Liver (tissue), 8 donors: ENCODE measurements at regions not wholly inside any gene's neighbourhood (a gene's known extent, or its start where the extent isn't known, plus 50 kb on each side); places are given as distances from the start of the nearest gene placed in this dataset.

Experiments used
- DNase-seq: peaks from one replicate; pipeline ENCODE4 v3.0.0-alpha.2; 2017; ENCODE audit warnings: low spot score
- H3K27ac ChIP-seq, 2 donors: one replicate each; pipeline ENCODE4 v1.7.0; 2013; ENCODE audit warnings: inconsistent platforms in 2 of 2, low read length in 2 of 2, control low read depth in 1 of 2, low read depth in 1 of 2, mild to moderate bottlenecking in 1 of 2
- H3K27me3 ChIP-seq, 4 donors: one replicate each; pipeline versions ENCODE4 v1.6.1 to v1.7.0; 2013; ENCODE audit warnings: low read length in 3 of 4, inconsistent platforms in 1 of 4, mild to moderate bottlenecking in 1 of 4, moderate library complexity in 1 of 4; ENCODE audit not compliant: control insufficient read depth in 4 of 4, insufficient read depth in 4 of 4
- H3K36me3 ChIP-seq, 4 donors: one replicate each; pipeline versions ENCODE4 v1.6.1 to v1.7.0; 2013; ENCODE audit warnings: low read length in 3 of 4, mild to moderate bottlenecking in 3 of 4, low read depth in 1 of 4, moderate library complexity in 1 of 4; ENCODE audit not compliant: control insufficient read depth in 4 of 4, insufficient read depth in 3 of 4
- H3K4me1 ChIP-seq, 4 donors: one replicate each; pipeline versions ENCODE4 v1.6.1 to v1.7.0; 2013; ENCODE audit warnings: low read length in 3 of 4, mild to moderate bottlenecking in 3 of 4, moderate library complexity in 1 of 4; ENCODE audit not compliant: control insufficient read depth in 4 of 4, insufficient read depth in 4 of 4
- H3K4me3 ChIP-seq, 3 donors: one replicate each; pipeline versions ENCODE4 v1.6.1 to v1.7.0; 2013; ENCODE audit warnings: low read length in 3 of 3, control low read depth in 1 of 3, low read depth in 1 of 3, mild to moderate bottlenecking in 1 of 3
- H3K9ac ChIP-seq, 2 donors: one replicate each; pipeline ENCODE4 v1.7.0; 2013; ENCODE audit warnings: low read length in 2 of 2, mild to moderate bottlenecking in 2 of 2, moderate library complexity in 2 of 2, control low read depth in 1 of 2, low read depth in 1 of 2
- H3K9me3 ChIP-seq, 4 donors: one replicate each; pipeline versions ENCODE4 v1.6.1 to v1.7.0; 2013; ENCODE audit warnings: low read length in 3 of 4; ENCODE audit not compliant: control insufficient read depth in 4 of 4
- ATF3 ChIP-seq: IDR thresholded peaks from 2 replicates; pipeline ENCODE4 v1.6.1; 2016; ENCODE audit warnings: antibody characterized with exemption
- CTCF ChIP-seq: fragments of 150-350 bp; IDR thresholded peaks from 2 replicates; pipeline ENCODE4 v1.5.1; 2017; ENCODE audit warnings: improper control_type of control experiment, low read depth, low read length; ENCODE audit not compliant: missing input control
- EGR1 ChIP-seq, 2 donors: IDR thresholded peaks; 2 replicates each; pipeline ENCODE4 v1.6.1; 2016 to 2018; ENCODE audit warnings: antibody characterized with exemption in 2 of 2, low read depth in 2 of 2
- FOXA1 ChIP-seq: IDR thresholded peaks from 2 replicates; pipeline ENCODE4 v1.6.1; 2016; ENCODE audit warnings: antibody characterized with exemption
- GABPA ChIP-seq, 2 donors: IDR thresholded peaks in 1 of 2; conservative IDR thresholded peaks in 1 of 2; 2 replicates each; pipeline ENCODE4 v1.6.1; 2016; ENCODE audit warnings: antibody characterized with exemption in 2 of 2, mild to moderate bottlenecking in 1 of 2, moderate library complexity in 1 of 2
- HNF4A ChIP-seq, 2 donors: conservative IDR thresholded peaks; 2 replicates each; pipeline ENCODE4 v1.6.1; 2016; ENCODE audit warnings: antibody characterized with exemption in 2 of 2, mild to moderate bottlenecking in 2 of 2
- HNF4G ChIP-seq: IDR thresholded peaks from 2 replicates; pipeline ENCODE4 v1.6.1; 2016; ENCODE audit warnings: antibody characterized with exemption
- JUND ChIP-seq, 2 donors: IDR thresholded peaks; 2 replicates each; pipeline ENCODE4 v1.6.1; 2016; ENCODE audit warnings: antibody characterized with exemption in 2 of 2
- MAX ChIP-seq: IDR thresholded peaks from 2 replicates; pipeline ENCODE4 v1.6.1; 2016; ENCODE audit warnings: antibody characterized with exemption
- RAD21 ChIP-seq, 2 donors: IDR thresholded peaks; 2 replicates each; pipeline ENCODE4 v1.6.1; 2016; ENCODE audit warnings: antibody characterized with exemption in 2 of 2, mild to moderate bottlenecking in 2 of 2
- REST ChIP-seq: IDR thresholded peaks from 2 replicates; pipeline ENCODE4 v1.6.1; 2016; ENCODE audit warnings: antibody characterized with exemption, mild to moderate bottlenecking
- RXRA ChIP-seq, 2 donors: IDR thresholded peaks; 2 replicates each; pipeline ENCODE4 v1.6.1; 2017 to 2018; ENCODE audit warnings: antibody characterized with exemption in 2 of 2, mild to moderate bottlenecking in 1 of 2
- TAF1 ChIP-seq: conservative IDR thresholded peaks from 2 replicates; pipeline ENCODE4 v1.6.1; 2016; ENCODE audit warnings: antibody characterized with exemption, mild to moderate bottlenecking
- ZBTB33 ChIP-seq: IDR thresholded peaks from 2 replicates; pipeline ENCODE4 v1.6.1; 2016; ENCODE audit warnings: antibody characterized with exemption
- WGBS: extraction: QIAGEN DNeasy Blood & Tissue Kit; methylation state at CpG from one replicate; pipeline ENCODE4 v1.1.7; 2013; 5-methylcytosine and 5-hydroxymethylcytosine counted together
- donor health status: healthy.
- donor health status: healthy.
- donor health status: healthy.
- donor health status: healthy.
- donor health status: healthy.

- no peaks in the 10 kb centered on the region for H3K36me3 ChIP-seq
- no peak overlapping the region for H3K4me3 ChIP-seq
- H3K9me3 ChIP-seq: no peaks in the 10 kb centered on the region
- no peak for TF ChIP-seq GABPA (IDR thresholded peaks at IDR 0.05 in 1 of 2, conservative IDR thresholded peaks at IDR 0.05 in 1 of 2)
- no peak for TF ChIP-seq HNF4G
- TF ChIP-seq CTCF: no peak
- TF ChIP-seq RAD21 (IDR thresholded peaks at IDR 0.05): no peak
- no peak for TF ChIP-seq ATF3
- no peak for TF ChIP-seq HNF4A (conservative IDR thresholded peaks at IDR 0.05)
- TF ChIP-seq FOXA1: no peak
- no peak for TF ChIP-seq REST
- H3K27me3 ChIP-seq: no peaks in the 10 kb centered on the region
- 83% methylated on average over 7 of the region's 7 CpGs for WGBS
- DNase-seq: no peak
- no peak overlapping the region for H3K9ac ChIP-seq
- no peaks in the 10 kb centered on the region for H3K4me1 ChIP-seq
- H3K27ac ChIP-seq: no peak overlapping the region
Measured at GRCh38 chr19:28963486-28964250, 249.3 kb downstream of the UQCRFS1 start.

- Histone ChIP-seq H3K9ac (no peak overlapping the region), H3K27ac (no peak overlapping the region), H3K4me3 (no peak overlapping the region), H3K36me3 (no peaks in the 10 kb centered on the region), H3K9me3 (peaks cover 0 to 3% (median 0%) of the 10 kb centered on the region in 4 donors), H3K4me1 (no peaks in the 10 kb centered on the region), H3K27me3 (no peaks in the 10 kb centered on the region)
- WGBS: 90% methylated on average over 1 of the region's 1 CpG
- DNase-seq: no peak
- TF ChIP-seq ZBTB33 (no peak), TAF1 (no peak), RXRA (IDR thresholded peaks at IDR 0.05) (no peak), REST (no peak), CTCF (no peak), ATF3 (no peak), JUND (IDR thresholded peaks at IDR 0.05) (no peak), MAX (no peak), EGR1 (IDR thresholded peaks at IDR 0.05; ENCODE audit: low read depth in 2 of 2) (no peak), HNF4G (no peak)
Measured at GRCh38 chr19:28961772-28962500, 251.0 kb downstream of the UQCRFS1 start.
